PC-9 (cell line): ENCODE measurements at regions not wholly inside any gene's neighbourhood (a gene's known extent, or its start where the extent isn't known, plus 50 kb on each side); places are given as distances from the start of the nearest gene placed in this dataset.

Experiments
- BruUV-seq: library from RNA; stranded (reverse); fragments of 400-500 nt; replicated peaks from 2 replicates; lab custom pipeline; 2021; lab: Mats Ljungman, UMichigan
- CTCF ChIA-PET: fragments of 300-600 bp; sonication (Branson Sonifier 250); formaldehyde crosslinking; loops from one replicate; lab custom pipeline; 2022; ENCODE audit warnings: antibody characterized with exemption; lab: Charles Lee
- POLR2A ChIA-PET: fragments of 300-600 bp; sonication (Branson Sonifier 250); formaldehyde crosslinking; loops from one replicate; lab custom pipeline; 2022; ENCODE audit warnings: antibody characterized with exemption; ENCODE audit not compliant: unreplicated experiment; lab: Charles Lee
- DNase-seq, 2 experiments: peaks; one replicate each; pipeline versions ENCODE4 v3.0.0 to v3.0.0-alpha.2; 2015 to 2022; ENCODE audit warnings: mixed read lengths in 1 of 2
- H2AFZ ChIP-seq: fragments of 200-600 bp; sonication (generic); 2 replicates; pipeline ENCODE4 v1.8.1; 2017; ENCODE audit warnings: antibody characterized with exemption
- H3F3A ChIP-seq: fragments of 200-600 bp; sonication (generic); 2 replicates; pipeline ENCODE4 v1.8.1; 2017; ENCODE audit warnings: antibody characterized with exemption, mild to moderate bottlenecking, low read depth; ENCODE audit not compliant: insufficient read depth
- H3K27ac ChIP-seq: fragments of 200-600 bp; sonication (generic); 2 replicates; pipeline ENCODE4 v1.6.1; 2016; ENCODE audit warnings: mixed run types
- H3K27me3 ChIP-seq: fragments of 200-600 bp; sonication (generic); 2 replicates; pipeline ENCODE4 v1.6.1; 2016; ENCODE audit warnings: low read depth, mixed run types; ENCODE audit not compliant: insufficient read depth
- H3K36me3 ChIP-seq: fragments of 200-600 bp; sonication (generic); 2 replicates; pipeline ENCODE4 v1.6.1; 2016; ENCODE audit warnings: low read depth, mixed run types
- H3K4me1 ChIP-seq: fragments of 200-600 bp; sonication (generic); replicated peaks from 2 replicates; pipeline ENCODE4 v1.6.1; 2016; ENCODE audit warnings: mixed run types; ENCODE audit not compliant: insufficient read depth
- H3K4me2 ChIP-seq: fragments of 200-600 bp; sonication (generic); 2 replicates; pipeline ENCODE4 v1.6.1; 2017; ENCODE audit warnings: mixed run types
- H3K4me3 ChIP-seq: fragments of 200-600 bp; sonication (generic); 2 replicates; pipeline ENCODE4 v1.6.1; 2016; ENCODE audit warnings: mixed run types
- H3K79me2 ChIP-seq: fragments of 200-600 bp; sonication (generic); 2 replicates; pipeline ENCODE4 v1.6.1; 2017; ENCODE audit warnings: low read depth, mixed run types
- H3K9me2 ChIP-seq: fragments of 200-600 bp; sonication (generic); 2 replicates; pipeline ENCODE4 v1.8.1; 2017; ENCODE audit warnings: mild to moderate bottlenecking; ENCODE audit not compliant: insufficient read depth
- H3K9me3 ChIP-seq: fragments of 200-600 bp; sonication (generic); 2 replicates; pipeline ENCODE4 v1.8.1; 2016; ENCODE audit warnings: low read depth; ENCODE audit not compliant: insufficient read depth
- H4K20me1 ChIP-seq: fragments of 200-600 bp; sonication (generic); 2 replicates; pipeline ENCODE4 v1.8.1; 2017; ENCODE audit not compliant: insufficient read depth
- EZH2 ChIP-seq: fragments of 200-600 bp; sonication (generic); IDR thresholded peaks from 2 replicates; pipeline ENCODE4 v1.8.0; 2017; ENCODE audit warnings: antibody characterized with exemption, low read depth
- intact Hi-C: fragments of 100-400 bp; cut with micrococcal nuclease; formaldehyde crosslinking; loops from one replicate; pipeline ENCODE4 v1.10.0; 2022; ENCODE audit not compliant: unreplicated experiment
- TF ChIP-seq, protein P1 (sequence below): fragments of 200-600 bp; sonication (generic); conservative IDR thresholded peaks from 2 replicates; pipeline ENCODE4 v1.6.1; 2017; ENCODE audit warnings: mixed run types, antibody characterized with exemption, mild to moderate bottlenecking, moderate library complexity

DNA sequence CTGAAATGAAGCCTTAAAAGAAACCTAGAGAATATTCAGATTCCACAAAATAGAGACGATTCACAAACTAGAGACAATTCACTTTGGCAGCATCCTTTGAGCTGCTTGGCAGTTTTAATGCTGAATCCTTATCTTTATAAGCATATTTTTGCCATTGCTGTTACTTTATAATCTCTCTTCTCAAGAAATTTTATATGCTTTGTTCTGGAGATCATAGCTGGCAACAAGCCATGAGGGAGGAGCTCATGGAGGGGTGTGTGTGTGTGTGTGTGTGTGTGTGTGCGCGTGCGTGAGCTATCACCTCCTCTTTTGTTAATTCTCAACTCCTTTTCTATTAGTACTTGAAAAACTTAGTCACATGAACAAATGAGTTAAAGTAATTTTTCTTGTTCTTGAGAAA lies 495.0 kb upstream of the RGMA start:
- TF ChIP-seq EZH2, result no peak
- TF ChIP-seq, protein P1, sequence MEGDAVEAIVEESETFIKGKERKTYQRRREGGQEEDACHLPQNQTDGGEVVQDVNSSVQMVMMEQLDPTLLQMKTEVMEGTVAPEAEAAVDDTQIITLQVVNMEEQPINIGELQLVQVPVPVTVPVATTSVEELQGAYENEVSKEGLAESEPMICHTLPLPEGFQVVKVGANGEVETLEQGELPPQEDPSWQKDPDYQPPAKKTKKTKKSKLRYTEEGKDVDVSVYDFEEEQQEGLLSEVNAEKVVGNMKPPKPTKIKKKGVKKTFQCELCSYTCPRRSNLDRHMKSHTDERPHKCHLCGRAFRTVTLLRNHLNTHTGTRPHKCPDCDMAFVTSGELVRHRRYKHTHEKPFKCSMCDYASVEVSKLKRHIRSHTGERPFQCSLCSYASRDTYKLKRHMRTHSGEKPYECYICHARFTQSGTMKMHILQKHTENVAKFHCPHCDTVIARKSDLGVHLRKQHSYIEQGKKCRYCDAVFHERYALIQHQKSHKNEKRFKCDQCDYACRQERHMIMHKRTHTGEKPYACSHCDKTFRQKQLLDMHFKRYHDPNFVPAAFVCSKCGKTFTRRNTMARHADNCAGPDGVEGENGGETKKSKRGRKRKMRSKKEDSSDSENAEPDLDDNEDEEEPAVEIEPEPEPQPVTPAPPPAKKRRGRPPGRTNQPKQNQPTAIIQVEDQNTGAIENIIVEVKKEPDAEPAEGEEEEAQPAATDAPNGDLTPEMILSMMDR, result no peak
- ChIA-PET POLR2A (no interaction called here), CTCF (no interaction called here)
- no peak overlapping the region for H3K27ac ChIP-seq
- no peak overlapping the region for H3K4me3 ChIP-seq
- H3K4me2 ChIP-seq, result no peak overlapping the region
- no peak overlapping the region for H2AFZ ChIP-seq
- H3K9me2 ChIP-seq, result no peaks in the 10 kb centered on the region
- H3K27me3 ChIP-seq, result 0 out of 2 replicates have a peak, but pooled peaks cover 3% of the 10 kb centered on the region
- no peaks in the 10 kb centered on the region for H3K4me1 ChIP-seq
- BruUV-seq, result no TSS peak
- no peaks in the 10 kb centered on the region for H3K36me3 ChIP-seq
- no peak for DNase-seq
- no peaks in the 10 kb centered on the region for H3K79me2 ChIP-seq
- no peaks in the 10 kb centered on the region for H3F3A ChIP-seq
- H3K9me3 ChIP-seq, result no peaks in the 10 kb centered on the region
- intact Hi-C loops, result no loop called here
- H4K20me1 ChIP-seq, result no peaks in the 10 kb centered on the region

DNA sequence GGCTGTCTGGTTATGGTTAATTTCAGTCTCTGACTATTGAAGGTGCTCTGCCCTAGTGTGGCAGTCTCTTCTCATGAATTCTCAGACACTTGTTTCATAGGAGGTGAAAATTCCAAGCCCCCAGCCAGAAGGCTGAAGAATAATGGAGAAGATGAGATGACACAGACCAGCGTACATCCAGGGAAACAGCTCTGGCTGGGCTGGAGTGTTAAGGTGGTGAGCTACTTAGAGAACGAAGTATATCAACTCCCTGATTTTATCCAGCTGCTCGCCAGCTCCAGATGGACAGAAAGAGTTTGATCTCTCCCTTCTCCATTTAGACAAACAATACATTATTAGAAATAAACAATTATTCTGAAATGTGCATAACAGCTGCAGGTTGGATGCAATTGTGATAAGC lies 494.5 kb upstream of the RGMA start:
- CTCF ChIA-PET, result no interaction called here
- no peaks in the 10 kb centered on the region for H4K20me1 ChIP-seq
- no peaks in the 10 kb centered on the region for H3K36me3 ChIP-seq
- no peak for TF ChIP-seq EZH2
- TF ChIP-seq, protein P1, result no peak
- no peak overlapping the region for H3K27ac ChIP-seq
- H3K9me3 ChIP-seq, result no peaks in the 10 kb centered on the region
- no peak overlapping the region for H2AFZ ChIP-seq
- no peaks in the 10 kb centered on the region for H3K9me2 ChIP-seq
- H3K79me2 ChIP-seq, result no peaks in the 10 kb centered on the region
- 0 out of 2 replicates have a peak, but pooled peaks cover 3% of the 10 kb centered on the region for H3K27me3 ChIP-seq
- no peaks in the 10 kb centered on the region for H3F3A ChIP-seq
- H3K4me3 ChIP-seq, result no peak overlapping the region
- intact Hi-C loops, result no loop called here
- H3K4me2 ChIP-seq, result no peak overlapping the region
- no TSS peak for BruUV-seq
- POLR2A ChIA-PET, result no interaction called here
- no peaks in the 10 kb centered on the region for H3K4me1 ChIP-seq
- no peak for DNase-seq

DNA sequence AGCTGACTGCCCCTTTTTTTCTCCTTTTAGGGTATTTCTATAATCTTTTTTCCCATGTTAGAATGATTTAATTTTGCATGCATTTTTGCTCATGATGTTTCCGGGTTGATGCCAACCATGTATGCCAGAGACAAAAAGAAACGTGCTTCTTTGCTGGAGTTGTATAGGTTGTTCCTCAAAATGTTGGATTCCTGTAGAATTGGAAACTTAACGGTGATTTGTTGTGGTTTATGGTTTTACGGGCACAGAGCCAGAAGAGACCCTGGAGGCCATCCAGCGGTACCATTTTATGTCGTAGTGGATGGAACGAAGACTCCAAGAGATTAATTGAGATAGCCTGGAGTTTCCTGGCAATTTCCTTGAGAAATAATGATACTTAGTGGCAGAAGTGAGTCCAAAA lies 481.5 kb upstream of the RGMA start:
- BruUV-seq, result no TSS peak

More for the DNA sequence above, 481.5 kb upstream of the RGMA start:
- H2AFZ ChIP-seq, result no peak overlapping the region
- intact Hi-C loops, result no loop called here
- H4K20me1 ChIP-seq, result no peaks in the 10 kb centered on the region
- ChIA-PET POLR2A (no interaction called here), CTCF (no interaction called here)
- no peak overlapping the region for H3K27ac ChIP-seq
- peaks cover 8% of the 10 kb centered on the region; the same call in 1 of the 2 replicates for H3K27me3 ChIP-seq
- H3K4me1 ChIP-seq, result no peaks in the 10 kb centered on the region
- H3K4me2 ChIP-seq, result no peak overlapping the region
- no peak for TF ChIP-seq EZH2
- TF ChIP-seq, protein P1, result no peak
- H3K9me3 ChIP-seq, result no peaks in the 10 kb centered on the region
- no peak for DNase-seq
- no peaks in the 10 kb centered on the region for H3K36me3 ChIP-seq
- no peaks in the 10 kb centered on the region for H3K79me2 ChIP-seq
- no peaks in the 10 kb centered on the region for H3K9me2 ChIP-seq
- H3K4me3 ChIP-seq, result no peak overlapping the region
- no peaks in the 10 kb centered on the region for H3F3A ChIP-seq
